ENCODE measurements at regions not wholly inside any gene's neighbourhood (a gene's known extent, or its start where the extent isn't known, plus 50 kb on each side); places are given as distances from the start of the nearest gene placed in this dataset.

DNA sequence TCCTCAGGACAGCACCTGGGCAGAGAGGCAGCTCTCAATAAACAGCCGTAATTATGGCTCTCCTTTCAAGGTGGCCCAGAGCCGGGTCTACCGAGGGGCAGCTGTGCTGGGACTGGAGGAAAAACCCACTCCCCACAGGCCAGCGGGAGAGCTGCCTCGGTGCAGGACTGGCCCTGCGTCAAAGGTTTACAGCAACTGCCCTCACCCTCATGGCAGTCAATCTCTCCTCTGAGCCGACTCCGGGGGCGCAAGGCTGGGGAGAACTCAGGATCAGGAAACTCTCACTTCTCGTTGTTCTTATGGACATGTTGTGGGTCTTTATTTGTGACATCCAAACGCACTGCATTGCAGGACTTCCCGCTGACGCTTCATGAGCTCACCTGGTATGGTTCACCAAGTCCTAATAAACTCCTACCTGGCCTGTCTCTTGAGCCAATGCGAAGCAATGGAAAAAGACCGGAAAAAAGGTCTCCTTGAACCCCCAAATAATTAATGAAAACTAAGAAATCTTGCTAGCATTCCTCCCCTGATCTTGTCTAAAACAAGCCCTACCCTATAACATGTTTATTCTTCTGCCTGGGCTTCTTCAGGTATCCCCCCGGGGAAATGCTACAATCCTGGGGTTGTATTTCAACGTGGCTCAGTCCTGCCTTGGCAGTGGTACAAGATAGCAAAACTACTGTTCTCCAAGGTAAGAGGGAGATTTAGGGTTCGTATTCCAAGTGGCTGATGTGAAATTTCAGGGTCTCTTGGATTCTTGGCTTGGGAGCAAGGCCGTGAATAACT lies 50.1 kb upstream of the CDKN2AIP start:
- no peak overlapping the region for H3K4me3 Mint-ChIP-seq
- ChIA-PET CTCF (interaction anchor here (2.2 kb wide), 1 partner anchor 10 kb away, joined by 6 read pairs; no protein-coding TSS in a partner anchor), POLR2A (no interaction called here)
- ATAC-seq (no peak), DNase-seq (no peak)
- H3K27ac Mint-ChIP-seq: no peak overlapping the region
- H3K36me3 Mint-ChIP-seq (ENCODE audit: low read depth): no peaks in the 10 kb centered on the region
- TF ChIP-seq, protein P1, sequence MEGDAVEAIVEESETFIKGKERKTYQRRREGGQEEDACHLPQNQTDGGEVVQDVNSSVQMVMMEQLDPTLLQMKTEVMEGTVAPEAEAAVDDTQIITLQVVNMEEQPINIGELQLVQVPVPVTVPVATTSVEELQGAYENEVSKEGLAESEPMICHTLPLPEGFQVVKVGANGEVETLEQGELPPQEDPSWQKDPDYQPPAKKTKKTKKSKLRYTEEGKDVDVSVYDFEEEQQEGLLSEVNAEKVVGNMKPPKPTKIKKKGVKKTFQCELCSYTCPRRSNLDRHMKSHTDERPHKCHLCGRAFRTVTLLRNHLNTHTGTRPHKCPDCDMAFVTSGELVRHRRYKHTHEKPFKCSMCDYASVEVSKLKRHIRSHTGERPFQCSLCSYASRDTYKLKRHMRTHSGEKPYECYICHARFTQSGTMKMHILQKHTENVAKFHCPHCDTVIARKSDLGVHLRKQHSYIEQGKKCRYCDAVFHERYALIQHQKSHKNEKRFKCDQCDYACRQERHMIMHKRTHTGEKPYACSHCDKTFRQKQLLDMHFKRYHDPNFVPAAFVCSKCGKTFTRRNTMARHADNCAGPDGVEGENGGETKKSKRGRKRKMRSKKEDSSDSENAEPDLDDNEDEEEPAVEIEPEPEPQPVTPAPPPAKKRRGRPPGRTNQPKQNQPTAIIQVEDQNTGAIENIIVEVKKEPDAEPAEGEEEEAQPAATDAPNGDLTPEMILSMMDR (IDR thresholded peaks at IDR 0.05): no peak
- intact Hi-C loops (cut with micrococcal nuclease): no loop called here
- no peaks in the 10 kb centered on the region for H3K9me3 Mint-ChIP-seq
- H3K4me1 Mint-ChIP-seq (ENCODE audit: low read depth): peaks cover 23% of the 10 kb centered on the region
- H3K27me3 Mint-ChIP-seq: peaks cover 2% of the 10 kb centered on the region

Data from activated CD8-positive, alpha-beta T cell treated with anti-CD3 and anti-CD28 coated beads for 36 hours (primary cell).